ENCODE measurements at regions not wholly inside any gene's neighbourhood (a gene's known extent, or its start where the extent isn't known, plus 50 kb on each side); places are given as distances from the start of the nearest gene placed in this dataset.
A peak's percentile ranks its signal among the peaks of the same experiment; 100 is the strongest.

GRCh38 chr13:102508411-102508810 is 88.4 kb upstream of the TPP2 start:
- CTCF ChIA-PET (ENCODE audit: partially characterized antibody), result no interaction called here

GRCh38 chr13:102504002-102504401 is 92.8 kb upstream of the TPP2 start:
- Mint-ChIP-seq H3K27ac (no peak overlapping the region), H3K36me3 (no peaks in the 10 kb centered on the region), H3K4me1 (no peaks in the 10 kb centered on the region), H3K4me3 (no peak overlapping the region), H3K27me3 (peaks cover 2 to 10% of the 10 kb centered on the region in 2 donors), H3K9me3 (peaks cover 0 to 9% (median 6%) of the 10 kb centered on the region in 8 donors)
- Histone ChIP-seq H3K36me3 (ENCODE audit: insufficient read depth, low read length) (no peaks in the 10 kb centered on the region), H3K4me3 (ENCODE audit: low read length in 2 of 2) (no peak overlapping the region), H3K4me1 (ENCODE audit: insufficient read depth, low read length) (no peaks in the 10 kb centered on the region), H3K9me3 (ENCODE audit: control insufficient read depth in 1 of 2, low read length in 2 of 2) (no peaks in the 10 kb centered on the region), H3K27me3 (ENCODE audit: insufficient read depth, low read length) (no peaks in the 10 kb centered on the region), H3K27ac (ENCODE audit: low read depth, low read length) (no peak overlapping the region)
- intact Hi-C loops (cut with micrococcal nuclease), result no loop called here
- CTCF ChIA-PET (ENCODE audit: partially characterized antibody), result no interaction called here
- DNase-seq, result no peak
- POLR2A ChIA-PET (ENCODE audit: partially characterized antibody), result no interaction called here

More at GRCh38 chr13:102508411-102508810, 88.4 kb upstream of the TPP2 start:
- H3K9me3 ChIP-seq (ENCODE audit: control insufficient read depth in 1 of 2, low read length in 2 of 2), result no peaks in the 10 kb centered on the region
- Mint-ChIP-seq H3K4me1 (no peaks in the 10 kb centered on the region), H3K36me3 (no peaks in the 10 kb centered on the region), H3K9me3 (peaks cover 2 to 17% (median 9%) of the 10 kb centered on the region in 8 donors), H3K4me3 (no peak overlapping the region), H3K27me3 (peaks cover 13 to 16% of the 10 kb centered on the region in 2 donors), H3K27ac (peak overlapping the region in 1 of 7 donors; percentile 54)
- no peaks in the 10 kb centered on the region for H3K4me1 ChIP-seq (ENCODE audit: insufficient read depth, low read length)
- DNase-seq, result no peak
- no peaks in the 10 kb centered on the region for H3K27me3 ChIP-seq (ENCODE audit: insufficient read depth, low read length)
- no peaks in the 10 kb centered on the region for H3K36me3 ChIP-seq (ENCODE audit: insufficient read depth, low read length)
- no peak overlapping the region for H3K4me3 ChIP-seq (ENCODE audit: low read length in 2 of 2)
- intact Hi-C loops (cut with micrococcal nuclease), result no loop called here
- POLR2A ChIA-PET (ENCODE audit: partially characterized antibody), result no interaction called here
- H3K27ac ChIP-seq (ENCODE audit: low read depth, low read length), result no peak overlapping the region

DNA sequence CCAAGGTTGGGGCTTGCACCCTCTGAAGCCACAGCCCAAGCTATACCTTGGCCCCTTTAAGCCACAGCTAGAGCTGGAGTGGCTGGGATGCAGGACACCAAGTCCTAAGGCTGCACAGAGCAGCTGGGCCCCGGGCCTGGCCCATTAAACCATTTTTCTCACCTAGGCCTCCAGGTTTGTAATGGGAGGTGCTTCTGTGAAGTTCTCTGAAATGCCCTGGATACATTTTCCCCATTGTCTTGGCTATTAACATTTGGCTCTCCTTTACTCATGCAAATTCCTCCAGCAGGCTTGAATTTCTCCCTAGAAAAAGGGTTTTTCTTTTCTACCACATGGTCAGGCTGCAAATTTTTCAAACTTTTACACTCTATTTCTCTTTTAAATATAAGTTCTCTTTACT is 93.8 kb upstream of the FGF14 start:
- Histone ChIP-seq H3K27ac (ENCODE audit: low read depth, low read length) (no peak overlapping the region), H3K9me3 (ENCODE audit: control insufficient read depth in 1 of 2, low read length in 2 of 2) (no peaks in the 10 kb centered on the region), H3K4me1 (ENCODE audit: insufficient read depth, low read length) (no peaks in the 10 kb centered on the region), H3K27me3 (ENCODE audit: insufficient read depth, low read length) (no peaks in the 10 kb centered on the region), H3K4me3 (ENCODE audit: low read length in 2 of 2) (no peak overlapping the region), H3K36me3 (ENCODE audit: insufficient read depth, low read length) (no peaks in the 10 kb centered on the region)
- ChIA-PET CTCF (ENCODE audit: partially characterized antibody) (no interaction called here), POLR2A (ENCODE audit: partially characterized antibody) (no interaction called here)
- intact Hi-C loops (cut with micrococcal nuclease), result no loop called here
- no peaks in the 10 kb centered on the region for H3K36me3 Mint-ChIP-seq
- H3K9me3 Mint-ChIP-seq, result peaks cover 0 to 2% (median 0%) of the 10 kb centered on the region in 8 donors
- no peak for DNase-seq
- H3K27me3 Mint-ChIP-seq, result peaks cover 5 to 11% of the 10 kb centered on the region in 2 donors
- H3K4me1 Mint-ChIP-seq, result no peaks in the 10 kb centered on the region
- H3K27ac Mint-ChIP-seq, result no peak overlapping the region
- no peak overlapping the region for H3K4me3 Mint-ChIP-seq

- CTCF ChIA-PET (ENCODE audit: partially characterized antibody), result no interaction called here
- Histone ChIP-seq H3K27me3 (ENCODE audit: insufficient read depth, low read length) (no peaks in the 10 kb centered on the region), H3K9me3 (ENCODE audit: control insufficient read depth in 1 of 2, low read length in 2 of 2) (no peaks in the 10 kb centered on the region), H3K4me3 (ENCODE audit: low read length in 2 of 2) (no peak overlapping the region), H3K36me3 (ENCODE audit: insufficient read depth, low read length) (no peaks in the 10 kb centered on the region), H3K4me1 (ENCODE audit: insufficient read depth, low read length) (no peaks in the 10 kb centered on the region), H3K27ac (ENCODE audit: low read depth, low read length) (no peak overlapping the region)
- Mint-ChIP-seq H3K9me3 (peaks cover 0 to 4% (median 0%) of the 10 kb centered on the region in 8 donors), H3K4me1 (no peaks in the 10 kb centered on the region), H3K27me3 (peaks cover 0 to 2% of the 10 kb centered on the region in 2 donors), H3K4me3 (no peak overlapping the region), H3K36me3 (no peaks in the 10 kb centered on the region), H3K27ac (no peak overlapping the region)
- intact Hi-C loops (cut with micrococcal nuclease), result no loop called here
- POLR2A ChIA-PET (ENCODE audit: partially characterized antibody), result no interaction called here
- DNase-seq, result no peak
Measured at GRCh38 chr13:102487330-102487729, 85.5 kb upstream of the FGF14 start.

DNA sequence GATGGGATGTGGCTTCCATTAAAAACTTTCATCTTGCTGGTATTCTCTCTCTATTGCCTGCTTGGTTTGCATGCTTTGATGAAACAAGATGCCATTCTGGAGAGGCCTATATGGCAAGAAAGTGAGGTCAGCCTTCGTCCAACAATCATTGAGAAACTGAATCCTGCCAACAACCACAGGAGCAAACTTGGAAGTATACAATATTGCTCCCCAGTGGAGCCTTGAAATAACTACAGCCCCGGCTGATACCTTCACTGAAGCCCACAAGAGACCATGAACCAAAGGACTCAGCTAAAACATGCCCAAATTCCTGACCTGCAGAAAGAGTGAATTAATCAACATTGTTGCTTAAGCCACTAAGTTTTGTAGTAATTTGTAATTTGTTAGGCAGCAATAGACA is 82.5 kb upstream of the FGF14 start:
- Mint-ChIP-seq H3K27ac (no peak overlapping the region), H3K36me3 (no peaks in the 10 kb centered on the region), H3K4me1 (no peaks in the 10 kb centered on the region), H3K9me3 (peaks cover 0 to 4% (median 0%) of the 10 kb centered on the region in 8 donors), H3K4me3 (no peak overlapping the region), H3K27me3 (peaks cover 0 to 2% of the 10 kb centered on the region in 2 donors)
- intact Hi-C loops (cut with micrococcal nuclease), result no loop called here
- H3K9me3 ChIP-seq (ENCODE audit: control insufficient read depth in 1 of 2, low read length in 2 of 2), result no peaks in the 10 kb centered on the region
- ChIA-PET CTCF (ENCODE audit: partially characterized antibody) (no interaction called here), POLR2A (ENCODE audit: partially characterized antibody) (no interaction called here)
- DNase-seq, result no peak
- H3K4me1 ChIP-seq (ENCODE audit: insufficient read depth, low read length), result no peaks in the 10 kb centered on the region
- no peak overlapping the region for H3K4me3 ChIP-seq (ENCODE audit: low read length in 2 of 2)
- no peak overlapping the region for H3K27ac ChIP-seq (ENCODE audit: low read depth, low read length)
- no peaks in the 10 kb centered on the region for H3K27me3 ChIP-seq (ENCODE audit: insufficient read depth, low read length)
- H3K36me3 ChIP-seq (ENCODE audit: insufficient read depth, low read length), result no peaks in the 10 kb centered on the region

GRCh38 chr13:102472650-102473049 is 70.8 kb upstream of the FGF14 start:
- ChIA-PET CTCF (ENCODE audit: partially characterized antibody) (no interaction called here), POLR2A (ENCODE audit: partially characterized antibody) (no interaction called here)
- H3K27ac ChIP-seq (ENCODE audit: low read depth, low read length), result no peak overlapping the region
- no peaks in the 10 kb centered on the region for H3K36me3 ChIP-seq (ENCODE audit: insufficient read depth, low read length)
- no peak for DNase-seq
- no peak overlapping the region for H3K4me3 ChIP-seq (ENCODE audit: low read length in 2 of 2)
- intact Hi-C loops (cut with micrococcal nuclease), result no loop called here
- H3K36me3 Mint-ChIP-seq, result no peaks in the 10 kb centered on the region
- peaks cover 0 to 4% (median 0%) of the 10 kb centered on the region in 8 donors for H3K9me3 Mint-ChIP-seq
- H3K27ac Mint-ChIP-seq, result no peak overlapping the region
- H3K4me1 Mint-ChIP-seq, result no peaks in the 10 kb centered on the region
- peaks cover 8 to 15% of the 10 kb centered on the region in 2 donors for H3K27me3 Mint-ChIP-seq
- H3K4me1 ChIP-seq (ENCODE audit: insufficient read depth, low read length), result no peaks in the 10 kb centered on the region
- H3K4me3 Mint-ChIP-seq, result no peak overlapping the region
- no peaks in the 10 kb centered on the region for H3K9me3 ChIP-seq (ENCODE audit: control insufficient read depth in 1 of 2, low read length in 2 of 2)
- H3K27me3 ChIP-seq (ENCODE audit: insufficient read depth, low read length), result no peaks in the 10 kb centered on the region

DNA sequence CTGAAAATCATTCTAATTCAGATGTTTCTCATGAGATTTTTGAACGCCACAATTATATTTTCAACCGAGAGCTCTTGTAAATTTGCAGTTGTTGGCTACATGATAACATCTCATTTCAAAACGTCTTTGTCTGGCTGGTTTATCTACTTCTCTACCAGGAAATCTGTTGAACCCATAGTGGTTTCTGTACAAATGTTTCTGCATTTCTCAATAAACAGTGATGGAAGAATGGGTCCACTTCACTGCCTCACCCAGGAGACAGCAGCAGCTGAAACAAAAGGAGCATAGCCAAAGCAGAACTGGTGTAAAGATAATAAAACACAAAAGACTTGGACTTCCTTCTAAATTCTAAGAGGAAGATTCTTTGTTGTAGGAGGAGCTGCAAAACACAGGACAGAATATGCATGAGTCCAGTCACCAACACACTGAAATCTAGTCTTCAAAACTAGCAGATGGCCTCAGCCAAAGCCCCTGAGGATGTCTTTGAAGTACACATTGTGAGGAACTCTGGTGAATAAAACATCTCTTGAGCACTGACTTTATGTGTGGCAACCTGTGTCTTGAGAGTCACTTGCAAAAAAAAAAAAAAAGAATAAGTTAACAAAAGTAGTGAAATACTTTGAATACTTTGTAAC is 68.6 kb upstream of the FGF14 start:
- H3K36me3 ChIP-seq (ENCODE audit: insufficient read depth, low read length), result no peaks in the 10 kb centered on the region
- ChIA-PET POLR2A (ENCODE audit: partially characterized antibody) (no interaction called here), CTCF (ENCODE audit: partially characterized antibody) (interaction anchor here (1.0 kb wide), 1 partner anchor 86 kb away, joined by 3 read pairs; no protein-coding TSS in a partner anchor)
- peaks cover 0 to 4% (median 0%) of the 10 kb centered on the region in 8 donors for H3K9me3 Mint-ChIP-seq
- H3K4me1 ChIP-seq (ENCODE audit: insufficient read depth, low read length), result no peaks in the 10 kb centered on the region
- H3K27me3 Mint-ChIP-seq, result peaks cover 12 to 20% of the 10 kb centered on the region in 2 donors
- H3K27me3 ChIP-seq (ENCODE audit: insufficient read depth, low read length), result no peaks in the 10 kb centered on the region
- H3K4me1 Mint-ChIP-seq, result no peaks in the 10 kb centered on the region
- no peaks in the 10 kb centered on the region for H3K9me3 ChIP-seq (ENCODE audit: control insufficient read depth in 1 of 2, low read length in 2 of 2)
- no peak overlapping the region for H3K27ac ChIP-seq (ENCODE audit: low read depth, low read length)
- intact Hi-C loops (cut with micrococcal nuclease), result no loop called here
- H3K4me3 Mint-ChIP-seq, result no peak overlapping the region
- no peaks in the 10 kb centered on the region for H3K36me3 Mint-ChIP-seq
- DNase-seq, result no peak
- H3K27ac Mint-ChIP-seq, result no peak overlapping the region
- H3K4me3 ChIP-seq (ENCODE audit: low read length in 2 of 2), result no peak overlapping the region
